ENCODE measurements at regions not wholly inside any gene's neighbourhood (a gene's known extent, or its start where the extent isn't known, plus 50 kb on each side); places are given as distances from the start of the nearest gene placed in this dataset.
A peak's percentile ranks its signal among the peaks of the same experiment; 100 is the strongest.
"Not testable (repeated sequence)": the region's sequence is repeated elsewhere in the genome, so short reads cannot be mapped to it uniquely, and the experiment has no call there.

GRCh38 chr9:75282047-75282446 is 193.7 kb downstream of the OSTF1 start:
- DNase-seq = no peak

DNA sequence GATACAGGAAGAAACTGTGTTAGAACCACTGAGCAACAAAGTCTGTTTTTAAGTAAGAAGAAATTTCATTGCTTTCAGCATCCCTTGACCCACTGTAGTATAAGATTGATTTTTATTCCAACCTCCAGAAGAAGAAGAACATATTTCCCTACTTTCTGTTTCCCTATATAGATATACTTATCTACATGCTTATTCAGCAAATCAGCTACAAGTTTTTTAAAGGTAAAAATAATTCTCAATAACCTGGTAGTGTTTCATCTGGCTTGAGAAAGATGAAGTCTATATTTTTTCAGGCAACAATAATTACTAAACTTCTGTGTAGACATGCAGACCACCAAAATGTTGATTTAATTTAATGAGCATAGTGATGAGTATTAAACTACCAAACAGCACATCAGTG is 201.0 kb downstream of the OSTF1 start:
- DNase-seq = no peak

GRCh38 chr9:75299324-75299723 is 211.0 kb downstream of the OSTF1 start:
- no peak for DNase-seq

GRCh38 chr9:75333624-75334023 is 245.3 kb downstream of the OSTF1 start:
- no peak for DNase-seq

DNA sequence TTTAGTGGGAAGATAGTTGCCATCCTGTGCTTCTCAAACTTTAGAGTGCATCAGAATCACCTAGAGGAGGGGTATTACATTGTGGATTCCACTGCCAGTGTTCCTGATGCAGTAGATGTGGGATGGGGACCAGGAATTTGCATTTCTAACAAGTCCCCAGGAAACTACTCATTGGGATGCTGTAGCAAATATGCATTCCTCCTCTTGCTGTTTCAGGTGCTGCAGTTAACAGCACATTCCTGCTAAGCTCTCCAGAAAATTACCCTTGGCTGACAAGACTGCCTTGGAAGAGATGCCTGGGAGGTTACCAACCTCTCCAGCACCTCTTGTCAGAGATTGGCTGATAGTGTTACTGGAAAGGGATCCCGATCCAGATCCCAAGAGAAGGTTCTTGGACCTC is 270.5 kb downstream of the OSTF1 start:
- no peak for DNase-seq

DNA sequence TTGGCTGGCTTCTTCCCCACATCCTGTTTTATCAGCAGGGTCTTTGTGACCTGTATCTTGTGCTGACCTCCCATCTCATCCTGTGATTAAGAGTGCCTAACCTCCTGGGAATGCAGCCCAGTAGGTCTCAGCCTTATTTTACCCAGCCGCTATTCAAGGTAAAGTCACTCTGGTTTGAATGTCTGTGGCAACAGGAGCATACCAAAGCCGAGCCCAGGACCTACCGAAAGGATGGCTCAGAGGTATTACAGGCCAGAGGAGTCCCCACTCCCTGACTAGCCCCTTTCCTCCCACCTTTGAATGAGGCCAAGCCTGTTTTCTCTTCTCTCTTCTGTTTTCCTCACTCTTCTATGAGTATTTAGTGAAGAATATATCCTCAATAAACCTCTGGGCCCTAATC is 271.3 kb downstream of the OSTF1 start:
- no peak for DNase-seq

DNA sequence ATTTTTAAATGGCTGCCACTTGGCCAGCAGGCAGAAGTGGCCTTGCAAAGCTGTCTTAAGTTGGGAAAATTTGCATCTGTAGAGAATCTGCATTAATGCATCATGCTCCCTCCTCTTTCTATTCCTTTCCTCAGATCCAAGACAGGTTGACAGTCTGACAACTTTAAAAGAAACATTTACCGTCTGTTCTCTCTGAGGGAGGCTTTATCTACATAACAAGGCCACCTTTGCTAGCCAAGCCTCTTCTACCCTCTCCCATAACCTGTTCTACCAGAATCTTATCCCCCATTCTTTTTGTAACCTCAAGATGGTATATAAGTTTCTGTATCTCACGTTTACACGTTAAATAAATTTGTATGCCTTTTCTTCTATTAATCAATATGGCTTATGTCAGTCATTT is 271.9 kb downstream of the OSTF1 start:
- no peak for DNase-seq

- DNase-seq = not testable (repeated sequence)
Measured at GRCh38 chr9:75362446-75362845, 274.1 kb downstream of the OSTF1 start.

DNA sequence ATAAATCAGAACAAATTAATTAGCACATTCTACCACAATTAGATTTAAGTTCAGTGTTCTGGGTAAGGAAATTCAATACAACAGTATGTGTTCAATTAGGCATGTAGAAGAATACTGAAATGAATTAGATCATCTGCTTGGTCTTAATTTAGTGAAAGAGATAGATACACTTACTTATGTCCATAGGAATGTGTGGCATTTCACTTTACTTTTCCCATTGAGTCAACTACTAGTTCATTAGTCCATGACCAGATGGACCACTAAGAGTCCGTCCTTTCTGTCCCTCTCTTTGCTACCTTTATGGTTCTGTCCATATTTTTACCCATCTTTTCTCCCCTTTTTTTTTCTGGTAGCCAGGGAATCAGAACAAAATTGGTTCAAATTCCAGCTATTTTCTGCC is 276.9 kb downstream of the OSTF1 start:
- no peak for DNase-seq

DNA sequence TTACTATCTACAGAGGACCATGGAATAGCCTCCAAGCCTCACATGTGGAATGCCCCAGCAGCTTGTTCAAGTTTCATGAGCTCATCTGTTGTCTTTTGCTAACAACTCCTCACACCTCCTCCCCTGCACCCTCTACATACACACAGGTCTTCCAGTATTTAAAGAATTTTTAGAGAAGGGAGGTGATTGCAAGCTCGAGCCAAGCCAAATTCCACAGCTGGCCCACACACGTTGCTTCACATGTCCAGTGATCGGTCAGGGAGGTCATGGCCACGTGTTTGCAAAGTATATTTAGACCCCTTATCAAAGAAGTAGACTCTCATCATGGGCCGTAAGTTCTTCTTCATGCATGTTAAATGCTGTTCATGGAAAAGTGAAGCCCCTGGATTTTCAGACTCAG is 281.7 kb downstream of the OSTF1 start:
- no peak for DNase-seq

GRCh38 chr9:75372499-75373268 is 284.4 kb downstream of the OSTF1 start:
- DNase-seq = no peak

DNA sequence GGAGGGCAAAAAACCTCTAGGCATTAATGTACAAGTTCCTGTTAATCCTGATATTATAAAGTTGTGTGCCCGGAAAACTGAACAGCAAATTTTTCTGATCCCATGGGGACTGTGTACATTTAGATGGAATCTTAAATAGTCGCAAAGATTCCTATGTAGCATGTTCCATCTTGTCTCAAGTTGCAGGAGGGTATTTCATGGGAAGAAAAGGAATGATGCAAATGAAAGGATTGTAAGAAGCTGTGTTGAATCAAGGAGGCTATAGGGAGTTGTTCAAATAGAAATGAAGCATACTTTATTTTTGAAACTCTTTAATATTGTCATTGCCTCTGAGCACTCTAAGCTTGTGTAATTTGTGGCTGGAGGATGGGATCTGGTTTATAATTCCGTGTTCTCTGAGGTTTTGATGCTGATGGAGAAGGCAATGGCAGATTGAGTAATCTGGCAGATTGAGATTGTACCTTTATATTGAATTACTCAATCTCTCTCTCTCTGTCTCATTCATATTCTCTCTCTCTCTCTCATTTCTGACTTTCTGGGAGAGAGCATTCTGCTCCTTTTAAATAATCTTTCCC is 288.5 kb downstream of the OSTF1 start:
- peak; percentile 22 for DNase-seq

- peak; percentile 70 for DNase-seq
Measured at GRCh38 chr9:75378036-75378435, 289.7 kb downstream of the OSTF1 start.

DNA sequence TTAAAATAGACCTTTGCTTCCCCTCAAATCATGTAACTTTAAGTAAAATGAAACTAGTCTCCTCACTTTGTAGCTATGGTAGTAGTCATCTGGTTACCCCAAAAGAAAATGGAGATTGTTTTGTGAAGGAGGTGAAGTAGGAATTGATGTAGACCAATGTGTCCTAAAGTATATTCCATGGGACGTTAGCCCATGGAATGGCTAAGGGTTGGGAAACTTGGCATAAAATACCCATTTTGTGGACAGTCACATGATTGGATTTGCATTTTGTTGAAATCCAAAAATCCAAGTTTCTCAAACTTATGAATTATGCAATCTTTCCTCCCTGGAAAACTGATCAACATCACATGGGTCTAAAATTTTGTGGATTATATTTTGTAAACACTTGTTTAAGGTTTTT is 290.6 kb downstream of the OSTF1 start:
- DNase-seq = no peak

- no peak for DNase-seq
Measured at GRCh38 chr9:75382126-75382525, 293.8 kb downstream of the OSTF1 start.

- DNase-seq = not testable (repeated sequence)
Measured at GRCh38 chr9:75383420-75384034, 295.2 kb downstream of the OSTF1 start.

DNA sequence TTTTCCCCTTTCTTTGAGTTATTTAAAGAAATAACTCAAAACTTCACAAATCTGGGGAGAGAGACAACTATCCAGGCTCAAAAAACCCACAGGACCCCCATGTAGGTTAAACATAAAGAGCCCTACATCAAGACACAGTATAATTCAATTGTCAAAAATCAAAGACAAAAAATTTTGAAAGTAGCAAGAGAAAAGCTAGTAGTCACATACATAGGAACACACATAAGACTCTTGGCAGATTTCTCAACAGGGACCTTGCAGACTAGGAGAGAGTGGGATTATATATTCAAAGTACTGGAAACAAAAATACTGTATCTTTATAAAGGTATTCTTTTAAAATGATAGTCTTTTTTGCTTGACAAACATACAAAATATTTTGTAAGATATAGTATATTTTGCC is 296.9 kb downstream of the OSTF1 start:
- no peak for DNase-seq

DNA sequence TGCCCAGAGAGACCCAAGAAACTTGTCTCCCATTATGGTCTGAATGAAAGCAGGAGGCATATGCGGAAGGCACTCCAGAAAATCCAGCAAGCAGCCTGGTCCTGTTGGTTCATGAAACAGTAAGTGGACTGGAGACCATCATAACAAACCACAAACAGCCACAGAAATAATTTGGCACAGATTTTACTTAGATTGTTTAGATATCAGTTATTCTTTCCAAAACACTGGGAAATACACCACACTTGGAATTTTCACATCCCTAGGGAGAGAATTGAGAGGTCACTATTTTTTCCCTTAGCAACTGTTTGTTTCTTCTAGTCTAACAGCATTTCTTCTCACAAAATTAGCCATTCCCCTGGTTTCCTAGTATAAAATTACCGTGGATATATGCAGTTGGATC is 300.8 kb downstream of the OSTF1 start:
- no peak for DNase-seq

- DNase-seq = no peak
Measured at GRCh38 chr9:75390951-75391350, 302.6 kb downstream of the OSTF1 start.

- no peak for DNase-seq
Measured at GRCh38 chr9:75391497-75391896, 303.2 kb downstream of the OSTF1 start.

DNA sequence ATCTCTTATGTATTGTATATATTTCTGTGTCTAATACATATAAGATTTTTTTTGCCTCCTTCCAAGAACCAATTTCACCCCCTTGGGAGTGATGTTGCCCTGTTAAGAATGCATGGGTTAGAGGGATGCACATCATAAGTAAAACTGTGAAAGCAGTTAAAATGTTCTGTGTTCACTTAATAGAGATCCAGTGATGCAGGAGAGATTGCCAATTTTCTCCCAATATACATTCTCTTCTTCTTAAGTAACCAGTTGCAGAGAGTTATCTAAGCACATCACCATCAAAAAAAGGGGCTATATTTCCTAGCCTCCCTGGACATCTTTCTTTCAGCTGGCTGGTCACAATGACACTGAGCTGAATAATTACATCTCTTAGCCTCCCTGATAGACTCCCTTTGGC is 307.0 kb downstream of the OSTF1 start:
- no peak for DNase-seq

GRCh38 chr9:75397836-75398235 is 309.5 kb downstream of the OSTF1 start:
- DNase-seq = no peak

DNA sequence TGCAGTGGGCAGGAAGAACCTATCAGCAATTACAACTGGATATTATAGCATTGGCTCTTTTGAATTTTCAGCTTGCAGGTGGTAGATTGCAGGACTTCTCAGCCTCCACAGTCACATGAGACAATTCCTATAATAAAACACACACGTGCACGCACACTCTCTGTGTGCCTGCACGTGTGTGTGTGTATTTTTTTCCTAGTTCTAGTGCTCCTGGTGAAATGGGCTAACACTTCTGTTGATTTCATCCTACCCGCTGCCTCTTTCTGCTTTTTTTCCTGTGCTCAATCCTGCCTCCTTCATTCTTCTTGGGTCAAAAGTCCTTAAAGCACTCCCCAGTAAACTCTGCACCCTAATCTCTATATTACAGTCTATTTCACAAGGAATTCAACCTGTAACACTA is 320.1 kb downstream of the OSTF1 start:
- DNase-seq = no peak

- no peak for DNase-seq
Measured at GRCh38 chr9:75410405-75410804, 322.1 kb downstream of the OSTF1 start.

All from fibroblast of skin of abdomen (primary cell).